Trophoblast cell (in vitro differentiated cells and primary cell): ENCODE measurements at regions not wholly inside any gene's neighbourhood (a gene's known extent, or its start where the extent isn't known, plus 50 kb on each side); places are given as distances from the start of the nearest gene placed in this dataset.

Experiments used
- DNase-seq, 2 donors: peaks; one replicate each; pipeline ENCODE4 v3.0.0-alpha.2; 2016
- H2AFZ ChIP-seq: 2 replicates; pipeline ENCODE4 v1.6.1; 2013; ENCODE audit warnings: low read length, moderate library complexity, mild to moderate bottlenecking; ENCODE audit not compliant: insufficient read depth, poor library complexity
- H2AK5ac ChIP-seq: 2 replicates; pipeline ENCODE4 v1.6.1; 2013; ENCODE audit warnings: mild to moderate bottlenecking, low read length
- H2BK120ac ChIP-seq: 2 replicates; pipeline ENCODE4 v1.6.1; 2013; ENCODE audit warnings: low read length, mild to moderate bottlenecking, moderate library complexity; ENCODE audit not compliant: insufficient read depth, poor library complexity
- H2BK12ac ChIP-seq: 2 replicates; pipeline ENCODE4 v1.6.1; 2013; ENCODE audit warnings: mild to moderate bottlenecking, low read length, moderate library complexity
- H2BK5ac ChIP-seq: 2 replicates; pipeline ENCODE4 v1.6.1; 2013; ENCODE audit warnings: low read length, low read depth, moderate library complexity, mild to moderate bottlenecking; ENCODE audit not compliant: poor library complexity
- H3K14ac ChIP-seq: 2 replicates; pipeline ENCODE4 v1.6.1; 2013; ENCODE audit warnings: mild to moderate bottlenecking, low read length
- H3K18ac ChIP-seq: 2 replicates; pipeline ENCODE4 v1.6.1; 2013; ENCODE audit warnings: mild to moderate bottlenecking, low read length
- H3K23ac ChIP-seq: 2 replicates; pipeline ENCODE4 v1.6.1; 2013; ENCODE audit warnings: low read length
- H3K27ac ChIP-seq: 2 replicates; pipeline ENCODE4 v1.5.1; 2013; ENCODE audit warnings: low read depth, mild to moderate bottlenecking, inconsistent platforms, low read length, moderate library complexity
- H3K27me3 ChIP-seq: 2 replicates; pipeline ENCODE4 v1.6.1; 2013; ENCODE audit warnings: inconsistent platforms, mild to moderate bottlenecking, low read length, moderate library complexity; ENCODE audit not compliant: insufficient read depth
- H3K36me3 ChIP-seq, 2 experiments: 1 replicate in 1 of 2; 2 replicates in 1 of 2; pipeline ENCODE4 v1.6.1; 2013; ENCODE audit warnings: low read length in 2 of 2, mild to moderate bottlenecking in 2 of 2, moderate library complexity in 1 of 2; ENCODE audit not compliant: insufficient read depth in 2 of 2, control insufficient read depth in 1 of 2
- H3K4ac ChIP-seq: 2 replicates; pipeline ENCODE4 v1.6.1; 2013; ENCODE audit warnings: low read depth, mild to moderate bottlenecking, low read length, moderate library complexity
- H3K4me1 ChIP-seq, 2 experiments: 1 replicate in 1 of 2; 2 replicates in 1 of 2; pipeline ENCODE4 v1.6.1; 2013; ENCODE audit warnings: low read length in 2 of 2, mild to moderate bottlenecking in 2 of 2, moderate library complexity in 1 of 2; ENCODE audit not compliant: insufficient read depth in 2 of 2, control insufficient read depth in 1 of 2
- H3K4me2 ChIP-seq: 2 replicates; pipeline ENCODE4 v1.6.1; 2013; ENCODE audit warnings: inconsistent platforms, mild to moderate bottlenecking, low read length, moderate library complexity
- H3K4me3 ChIP-seq: 2 replicates; pipeline ENCODE4 v1.5.1; 2013; ENCODE audit warnings: mild to moderate bottlenecking, low read depth, low read length, inconsistent platforms
- H3K79me1 ChIP-seq: one replicate; pipeline ENCODE4 v1.6.1; 2013; ENCODE audit warnings: low read length
- H3K79me2 ChIP-seq: 2 replicates; pipeline ENCODE4 v1.6.1; 2013; ENCODE audit warnings: low read length, mild to moderate bottlenecking; ENCODE audit not compliant: control insufficient read depth, insufficient read depth, poor library complexity
- H3K9ac ChIP-seq: 2 replicates; pipeline ENCODE4 v1.6.1; 2013; ENCODE audit warnings: mild to moderate bottlenecking, low read length
- H3K9me3 ChIP-seq: 2 replicates; pipeline ENCODE4 v1.6.1; 2013; ENCODE audit warnings: low read depth, mild to moderate bottlenecking, control low read depth, inconsistent platforms, low read length; ENCODE audit not compliant: insufficient read depth
- H4K12ac ChIP-seq: 2 replicates; pipeline ENCODE4 v1.6.1; 2013; ENCODE audit warnings: low read depth, mild to moderate bottlenecking, low read length, moderate library complexity
- H4K8ac ChIP-seq: 2 replicates; pipeline ENCODE4 v1.6.1; 2013; ENCODE audit warnings: low read depth, mild to moderate bottlenecking, low read length, moderate library complexity
- H4K91ac ChIP-seq: one replicate; pipeline ENCODE4 v1.6.1; 2013; ENCODE audit warnings: low read depth, mild to moderate bottlenecking, low read length, moderate library complexity
- WGBS: extraction: QIAGEN DNeasy Blood & Tissue Kit; methylation state at CpG from one replicate; pipeline ENCODE4 v1.1.7; 2013; ENCODE audit warnings: missing lambda C conversion rate; ENCODE audit not compliant: insufficient read length, insufficient coverage; ENCODE audit errors: extremely low coverage; 5-methylcytosine and 5-hydroxymethylcytosine counted together

GRCh38 chr15:89387140-89387903 lies 52.7 kb upstream of the POLG start:
- H3K79me1 ChIP-seq = no peaks in the 10 kb centered on the region
- peaks cover 3 to 5% of the 10 kb centered on the region in 2 experiments for H3K4me1 ChIP-seq
- peaks cover 2% of the 10 kb centered on the region for H3K9me3 ChIP-seq
- H2BK12ac ChIP-seq = no peak overlapping the region
- no peak overlapping the region for H4K12ac ChIP-seq
- H3K79me2 ChIP-seq = no peaks in the 10 kb centered on the region
- no peak overlapping the region for H3K14ac ChIP-seq
- H2BK120ac ChIP-seq = no peak overlapping the region
- H2AFZ ChIP-seq = no peak overlapping the region
- H3K18ac ChIP-seq = no peak overlapping the region
- H3K23ac ChIP-seq = no peak overlapping the region
- H2AK5ac ChIP-seq = no peak overlapping the region
- H4K8ac ChIP-seq = no peak overlapping the region
- no peak overlapping the region for H2BK5ac ChIP-seq
- no peak overlapping the region for H4K91ac ChIP-seq
- DNase-seq = no peak
- H3K4me2 ChIP-seq = no peak overlapping the region
- no CpG with 5 or more reads among the region's 12 CpGs for WGBS
- H3K27me3 ChIP-seq = peaks cover 14% of the 10 kb centered on the region
- no peaks in the 10 kb centered on the region for H3K36me3 ChIP-seq
- no peak overlapping the region for H3K9ac ChIP-seq
- no peak overlapping the region for H3K4me3 ChIP-seq
- no peak overlapping the region for H3K27ac ChIP-seq
- H3K4ac ChIP-seq = no peak overlapping the region

- H3K9ac ChIP-seq = no peak overlapping the region
- H3K4me3 ChIP-seq = no peak overlapping the region
- no peak overlapping the region for H2BK12ac ChIP-seq
- no peak overlapping the region for H2AK5ac ChIP-seq
- no peaks in the 10 kb centered on the region for H3K79me2 ChIP-seq
- H3K14ac ChIP-seq = no peak overlapping the region
- H2AFZ ChIP-seq = no peak overlapping the region
- H4K12ac ChIP-seq = no peak overlapping the region
- H3K27me3 ChIP-seq = peaks cover 19% of the 10 kb centered on the region
- H3K18ac ChIP-seq = no peak overlapping the region
- H3K79me1 ChIP-seq = no peaks in the 10 kb centered on the region
- H4K8ac ChIP-seq = no peak overlapping the region
- no peaks in the 10 kb centered on the region for H3K36me3 ChIP-seq
- H3K9me3 ChIP-seq = peaks cover 2% of the 10 kb centered on the region
- H4K91ac ChIP-seq = no peak overlapping the region
- H3K4me1 ChIP-seq = peaks cover 3 to 5% of the 10 kb centered on the region in 2 experiments
- H2BK120ac ChIP-seq = no peak overlapping the region
- H3K4ac ChIP-seq = no peak overlapping the region
- H3K4me2 ChIP-seq = no peak overlapping the region
- no peak overlapping the region for H3K27ac ChIP-seq
- H3K23ac ChIP-seq = no peak overlapping the region
- peak; percentile 29 to 56 for DNase-seq
- WGBS = no CpG with 5 or more reads among the region's 10 CpGs
- no peak overlapping the region for H2BK5ac ChIP-seq
Observed at GRCh38 chr15:89385596-89386331, 51.1 kb upstream of the POLG start.
